GM19023 (cell line): ENCODE measurements at regions not wholly inside any gene's neighbourhood (a gene's known extent, or its start where the extent isn't known, plus 50 kb on each side); places are given as distances from the start of the nearest gene placed in this dataset.

Experiments used
- ATAC-seq: cut with Tn5 transposase; IDR thresholded peaks from one replicate; pipeline ENCODE4 v1.9.1; 2021; ENCODE audit warnings: mild to moderate bottlenecking, moderate library complexity; ENCODE audit not compliant: unreplicated experiment

GRCh38 chr11:130638033-130638432, 189.6 kb downstream of the ADAMTS15 start:
- no peak for ATAC-seq

- no peak for ATAC-seq
These were observed 190.2 kb downstream of the ADAMTS15 start for GRCh38 chr11:130638624-130639023.

GRCh38 chr11:130639369-130639768, 190.9 kb downstream of the ADAMTS15 start:
- ATAC-seq: no peak

- ATAC-seq: no peak
These were observed 192.1 kb downstream of the ADAMTS15 start for GRCh38 chr11:130640526-130640925.

- no peak for ATAC-seq
These were observed 193.4 kb downstream of the ADAMTS15 start for GRCh38 chr11:130641876-130642275.

- no peak for ATAC-seq
These were observed 194.5 kb downstream of the ADAMTS15 start for GRCh38 chr11:130642994-130643393.

- ATAC-seq: no peak
These were observed 195.7 kb downstream of the ADAMTS15 start for GRCh38 chr11:130644187-130644586.

GRCh38 chr11:130645164-130645842, 196.9 kb downstream of the ADAMTS15 start:
- no peak for ATAC-seq

GRCh38 chr11:130645843-130646197, 197.4 kb downstream of the ADAMTS15 start:
- ATAC-seq: no peak

GRCh38 chr11:130646881-130647280, 198.4 kb downstream of the ADAMTS15 start:
- no peak for ATAC-seq

- ATAC-seq: no peak
These were observed 198.9 kb downstream of the ADAMTS15 start for GRCh38 chr11:130647371-130647770.

GRCh38 chr11:130649801-130650200, 201.4 kb downstream of the ADAMTS15 start:
- ATAC-seq: no peak

GRCh38 chr11:130650456-130651030, 202.1 kb downstream of the ADAMTS15 start:
- no peak for ATAC-seq

GRCh38 chr11:130651066-130651855, 202.8 kb downstream of the ADAMTS15 start:
- no peak for ATAC-seq

- ATAC-seq: no peak
These were observed 204.4 kb downstream of the ADAMTS15 start for GRCh38 chr11:130652671-130653335.

- ATAC-seq: no peak
These were observed 205.6 kb downstream of the ADAMTS15 start for GRCh38 chr11:130653838-130654636.

- no peak for ATAC-seq
These were observed 206.9 kb downstream of the ADAMTS15 start for GRCh38 chr11:130655300-130655699.

GRCh38 chr11:130666781-130667251, 218.4 kb downstream of the ADAMTS15 start:
- no peak for ATAC-seq

- ATAC-seq: no peak
These were observed 220.3 kb downstream of the ADAMTS15 start for GRCh38 chr11:130668751-130669150.

GRCh38 chr11:130670200-130670599, 221.8 kb downstream of the ADAMTS15 start:
- no peak for ATAC-seq
